Suprapubic skin (tissue), 4 donors: ENCODE measurements at regions not wholly inside any gene's neighbourhood (a gene's known extent, or its start where the extent isn't known, plus 50 kb on each side); places are given as distances from the start of the nearest gene placed in this dataset.

Experiments
- DNase-seq, 2 donors: peaks; one replicate each; pipeline ENCODE4 v3.0.0-alpha.2; 2019; ENCODE audit warnings: low spot score in 2 of 2
- H3K27ac ChIP-seq: fragments of 200-600 bp; sonication (generic); one replicate; pipeline ENCODE4 v1.5.1; 2019
- H3K27me3 ChIP-seq: fragments of 200-600 bp; sonication (generic); one replicate; pipeline ENCODE4 v1.5.1; 2019
- H3K36me3 ChIP-seq: fragments of 200-600 bp; sonication (generic); one replicate; pipeline ENCODE4 v1.5.1; 2019
- H3K4me1 ChIP-seq: fragments of 200-600 bp; sonication (generic); one replicate; pipeline ENCODE4 v1.5.1; 2019
- H3K4me3 ChIP-seq: fragments of 200-600 bp; sonication (generic); one replicate; pipeline ENCODE4 v1.5.1; 2019; ENCODE audit warnings: mild to moderate bottlenecking
- H3K9me3 ChIP-seq: fragments of 200-600 bp; sonication (generic); one replicate; pipeline ENCODE4 v1.5.1; 2019
- EP300 ChIP-seq: sonication (generic); formaldehyde crosslinking; IDR thresholded peaks from one replicate; pipeline ENCODE4 v1.6.1; 2017; ENCODE audit warnings: antibody characterized with exemption
- POLR2A ChIP-seq, 2 donors: fragments of 450-650 bp; IDR thresholded peaks; one replicate each; pipeline ENCODE4 v1.6.1; 2017; ENCODE audit warnings: antibody characterized with exemption in 2 of 2, mild to moderate bottlenecking in 2 of 2, moderate library complexity in 2 of 2
- POLR2AphosphoS5 ChIP-seq, 3 donors: sonication (generic); formaldehyde crosslinking; IDR thresholded peaks; one replicate each; pipeline ENCODE4 v1.6.1; 2017; ENCODE audit warnings: antibody characterized with exemption in 3 of 3
- WGBS: methylation state at CpG from one replicate; pipeline ENCODE4 v1.1.5; 2018; 5-methylcytosine and 5-hydroxymethylcytosine counted together
- TF ChIP-seq, protein P1 (sequence below), 2 donors: fragments of 200-600 bp in 1 of 2; fragments of 450-650 bp in 1 of 2; sonication (generic) in 1 of 2; IDR thresholded peaks; one replicate each; pipeline ENCODE4 v1.5.1; 2016 to 2019; ENCODE audit warnings: antibody characterized with exemption in 2 of 2, mild to moderate bottlenecking in 1 of 2, moderate library complexity in 1 of 2

DNA sequence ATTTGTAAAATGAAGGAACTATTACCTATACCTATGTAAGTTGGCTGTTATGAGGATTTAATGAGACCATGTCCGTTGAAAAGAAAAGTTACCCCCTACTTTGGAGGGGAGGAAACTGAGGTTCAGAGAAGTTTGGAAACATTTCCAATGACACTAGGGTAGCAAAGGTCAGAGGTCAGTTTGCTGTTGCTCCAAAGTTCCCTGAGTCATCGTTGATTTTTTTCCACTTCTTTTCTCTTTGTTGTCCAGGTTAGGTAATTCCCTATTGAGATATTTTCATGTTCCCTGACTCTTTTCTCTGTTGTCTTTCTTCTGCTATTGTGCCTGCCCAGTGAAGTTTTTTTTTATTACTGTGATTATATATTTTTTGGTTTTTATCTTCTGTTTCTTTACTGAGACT, 213.8 kb upstream of the C1orf174 start:
- no peak for TF ChIP-seq POLR2A (IDR thresholded peaks at IDR 0.05)
- TF ChIP-seq, protein P1, sequence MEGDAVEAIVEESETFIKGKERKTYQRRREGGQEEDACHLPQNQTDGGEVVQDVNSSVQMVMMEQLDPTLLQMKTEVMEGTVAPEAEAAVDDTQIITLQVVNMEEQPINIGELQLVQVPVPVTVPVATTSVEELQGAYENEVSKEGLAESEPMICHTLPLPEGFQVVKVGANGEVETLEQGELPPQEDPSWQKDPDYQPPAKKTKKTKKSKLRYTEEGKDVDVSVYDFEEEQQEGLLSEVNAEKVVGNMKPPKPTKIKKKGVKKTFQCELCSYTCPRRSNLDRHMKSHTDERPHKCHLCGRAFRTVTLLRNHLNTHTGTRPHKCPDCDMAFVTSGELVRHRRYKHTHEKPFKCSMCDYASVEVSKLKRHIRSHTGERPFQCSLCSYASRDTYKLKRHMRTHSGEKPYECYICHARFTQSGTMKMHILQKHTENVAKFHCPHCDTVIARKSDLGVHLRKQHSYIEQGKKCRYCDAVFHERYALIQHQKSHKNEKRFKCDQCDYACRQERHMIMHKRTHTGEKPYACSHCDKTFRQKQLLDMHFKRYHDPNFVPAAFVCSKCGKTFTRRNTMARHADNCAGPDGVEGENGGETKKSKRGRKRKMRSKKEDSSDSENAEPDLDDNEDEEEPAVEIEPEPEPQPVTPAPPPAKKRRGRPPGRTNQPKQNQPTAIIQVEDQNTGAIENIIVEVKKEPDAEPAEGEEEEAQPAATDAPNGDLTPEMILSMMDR (IDR thresholded peaks at IDR 0.05) = no peak
- no peak for TF ChIP-seq POLR2AphosphoS5 (IDR thresholded peaks at IDR 0.05)
- Histone ChIP-seq H3K4me3 (no peak overlapping the region), H3K4me1 (no peaks in the 10 kb centered on the region), H3K36me3 (no peaks in the 10 kb centered on the region), H3K27ac (no peak overlapping the region), H3K9me3 (no peaks in the 10 kb centered on the region), H3K27me3 (peaks cover 15% of the 10 kb centered on the region)
- DNase-seq = no peak
- 84% methylated on average over 2 of the region's 2 CpGs for WGBS

DNA sequence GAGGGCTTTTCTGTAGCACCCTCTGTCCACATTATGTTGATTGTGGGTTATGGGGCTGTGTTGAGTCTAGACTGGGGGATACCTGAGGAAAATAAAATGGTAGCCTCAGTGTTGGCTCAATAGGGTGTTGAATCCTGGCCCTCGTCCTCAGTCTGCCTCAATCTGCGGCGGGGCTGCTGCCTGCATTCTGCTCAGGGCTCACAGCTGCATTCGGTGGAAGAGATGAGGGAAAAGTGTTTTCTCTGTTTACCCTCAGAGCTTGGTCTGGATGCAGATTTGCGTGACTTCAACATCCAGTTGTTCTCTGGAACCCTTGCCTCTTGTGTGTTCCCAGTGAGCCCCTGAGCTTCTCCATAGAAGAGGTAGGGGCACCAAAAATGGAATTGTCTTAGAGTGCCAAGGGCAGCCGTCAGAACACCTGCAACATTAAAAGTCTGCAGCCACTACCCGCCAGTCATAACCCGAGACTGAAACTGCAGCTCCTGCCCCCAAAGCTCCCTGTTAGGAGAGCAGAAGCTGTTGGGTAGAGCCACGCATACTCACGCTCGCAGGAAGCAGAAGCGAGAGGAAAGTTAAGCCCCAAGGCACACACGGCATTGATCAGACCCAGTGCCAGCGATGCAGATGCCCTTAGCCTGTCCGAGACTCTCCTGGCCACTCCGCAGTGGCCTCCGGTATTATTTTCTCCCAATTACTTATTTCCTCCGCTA, 215.3 kb upstream of the C1orf174 start:
- Histone ChIP-seq H3K27me3 (peaks cover 16% of the 10 kb centered on the region), H3K4me3 (no peak overlapping the region), H3K9me3 (no peaks in the 10 kb centered on the region), H3K27ac (no peak overlapping the region), H3K36me3 (no peaks in the 10 kb centered on the region), H3K4me1 (no peaks in the 10 kb centered on the region)
- WGBS = 89% methylated on average over 18 of the region's 18 CpGs
- peak; percentile 19 to 48 for DNase-seq
- TF ChIP-seq, protein P1 (IDR thresholded peaks at IDR 0.05) = no peak
- TF ChIP-seq POLR2AphosphoS5 (IDR thresholded peaks at IDR 0.05) (no peak), POLR2A (IDR thresholded peaks at IDR 0.05) (no peak), EP300 (no peak)

DNA sequence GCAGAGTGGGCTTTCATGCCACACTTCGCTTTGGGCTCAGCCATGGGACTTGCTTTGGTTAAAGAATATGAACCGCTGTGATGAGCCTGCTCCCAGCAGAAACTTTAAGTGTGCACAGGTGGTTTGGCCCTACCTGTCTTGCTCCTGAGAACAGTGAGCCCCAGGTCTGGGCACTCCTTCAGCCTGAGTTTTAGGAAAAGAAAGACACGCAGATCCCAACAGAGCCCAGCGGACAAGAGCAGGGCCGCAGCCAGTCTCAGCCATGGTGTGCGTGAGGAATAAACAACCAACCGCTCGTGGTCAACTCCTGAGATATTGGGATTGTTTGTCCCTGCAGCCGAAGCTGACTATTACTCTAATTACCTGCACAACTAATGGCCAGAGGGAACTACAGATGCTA, 217.1 kb upstream of the C1orf174 start:
- peak; percentile 13 to 44 for DNase-seq
- H3K27me3 ChIP-seq = peaks cover 24% of the 10 kb centered on the region
- H3K36me3 ChIP-seq = no peaks in the 10 kb centered on the region
- no peaks in the 10 kb centered on the region for H3K9me3 ChIP-seq
- no peak overlapping the region for H3K4me3 ChIP-seq
- WGBS = 98% methylated on average over 9 of the region's 9 CpGs
- no peaks in the 10 kb centered on the region for H3K4me1 ChIP-seq
- no peak overlapping the region for H3K27ac ChIP-seq
- TF ChIP-seq EP300 (no peak), POLR2AphosphoS5 (IDR thresholded peaks at IDR 0.05) (no peak), POLR2A (IDR thresholded peaks at IDR 0.05) (no peak)
- TF ChIP-seq, protein P1 (IDR thresholded peaks at IDR 0.05) = no peak

DNA sequence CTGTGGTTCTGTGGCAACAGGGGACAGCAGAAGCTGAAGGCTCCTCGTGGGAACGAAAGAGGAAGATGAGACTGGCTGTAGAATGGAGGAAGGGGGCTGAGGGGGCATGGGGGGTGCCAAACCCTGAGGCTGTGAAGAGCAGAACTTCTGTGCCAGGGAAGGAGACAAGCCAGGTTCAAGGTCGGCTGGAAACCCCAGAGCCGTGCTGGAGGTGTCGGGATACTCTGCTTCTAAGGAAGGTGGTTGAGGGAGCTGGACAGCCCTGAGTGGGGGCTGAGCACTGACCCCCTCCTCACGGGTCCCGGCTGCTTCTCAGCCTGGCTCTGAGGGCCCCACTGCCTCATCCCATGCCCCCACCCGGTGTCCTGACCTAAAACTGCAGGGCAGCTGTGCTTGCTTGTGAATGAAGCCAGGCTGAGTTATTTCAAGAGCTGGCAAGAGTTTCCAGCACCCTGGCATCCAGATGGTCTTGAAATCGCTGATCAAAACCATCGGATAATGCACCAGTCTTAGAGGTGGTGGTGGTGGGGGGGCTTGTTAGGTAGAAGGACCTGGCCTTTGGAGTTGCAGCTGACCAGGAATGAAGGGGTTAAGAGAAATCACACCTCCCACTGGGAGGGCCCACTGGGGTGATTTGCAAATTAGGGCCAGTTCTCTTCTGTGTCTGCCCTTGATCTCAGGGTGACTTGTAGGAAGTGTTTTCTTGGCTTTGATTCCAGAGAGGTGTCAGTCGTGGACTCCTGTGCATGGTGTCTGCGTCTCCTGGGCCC, 218.9 kb upstream of the C1orf174 start:
- H3K4me1 ChIP-seq = no peaks in the 10 kb centered on the region
- TF ChIP-seq, protein P1 (IDR thresholded peaks at IDR 0.05) = no peak
- TF ChIP-seq POLR2A (IDR thresholded peaks at IDR 0.05) (no peak), EP300 (no peak), POLR2AphosphoS5 (IDR thresholded peaks at IDR 0.05) (no peak)
- H3K27ac ChIP-seq = no peak overlapping the region
- H3K36me3 ChIP-seq = no peaks in the 10 kb centered on the region
- DNase-seq = peak; percentile 30 to 68
- H3K27me3 ChIP-seq = peaks cover 34% of the 10 kb centered on the region
- H3K9me3 ChIP-seq = no peaks in the 10 kb centered on the region
- WGBS = 54% methylated on average over 11 of the region's 12 CpGs
- no peak overlapping the region for H3K4me3 ChIP-seq

DNA sequence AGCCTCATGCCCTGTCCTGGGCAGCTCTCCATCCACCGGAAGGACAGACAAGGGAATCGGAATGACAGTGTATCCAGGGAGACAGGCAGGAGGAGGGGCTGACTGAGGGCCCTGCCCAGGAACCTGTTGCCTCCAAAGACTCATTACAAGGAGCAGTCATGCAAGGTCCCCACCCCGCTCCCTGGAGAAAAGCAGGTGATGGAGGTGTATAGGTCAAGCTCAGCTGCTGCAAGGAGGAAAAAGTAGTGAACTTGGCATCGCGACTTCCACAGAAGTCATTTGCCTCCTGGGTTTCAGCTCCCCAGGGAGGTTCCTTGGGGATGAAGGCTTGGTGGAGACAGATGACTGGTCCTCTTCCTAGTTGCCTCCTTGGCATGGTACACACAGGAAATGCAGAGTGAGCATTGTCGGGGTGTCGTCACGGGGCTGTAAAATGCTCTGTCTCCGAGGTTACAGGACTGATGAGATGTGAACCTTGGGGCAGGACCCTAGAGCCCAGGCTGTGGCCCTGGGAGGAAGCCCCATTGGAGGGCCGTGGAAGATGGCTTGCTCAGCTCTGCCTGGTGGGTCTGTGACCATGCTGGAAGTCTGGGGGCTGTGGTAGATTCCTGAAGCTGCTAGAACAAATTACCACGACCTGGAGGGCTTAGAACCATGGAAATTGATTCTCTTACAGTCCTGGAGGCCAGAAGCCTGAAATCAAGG, 219.6 kb upstream of the C1orf174 start:
- Histone ChIP-seq H3K4me3 (no peak overlapping the region), H3K4me1 (no peaks in the 10 kb centered on the region), H3K27ac (no peak overlapping the region), H3K27me3 (peaks cover 32% of the 10 kb centered on the region), H3K9me3 (no peaks in the 10 kb centered on the region), H3K36me3 (no peaks in the 10 kb centered on the region)
- TF ChIP-seq, protein P1 (IDR thresholded peaks at IDR 0.05) = no peak
- TF ChIP-seq POLR2A (IDR thresholded peaks at IDR 0.05) (no peak), POLR2AphosphoS5 (IDR thresholded peaks at IDR 0.05) (no peak), EP300 (no peak)
- peak; percentile 52 to 65 for DNase-seq
- 63% methylated on average over 11 of the region's 11 CpGs for WGBS
